Glutamatergic neuron (in vitro differentiated cells): ENCODE measurements at regions not wholly inside any gene's neighbourhood (a gene's known extent, or its start where the extent isn't known, plus 50 kb on each side); places are given as distances from the start of the nearest gene placed in this dataset.

Source experiments
- DNase-seq: peaks from one replicate; pipeline ENCODE4 v3.0.0; 2022
- H3K27ac Mint-ChIP-seq: one replicate; pipeline ENCODE4 v1.8.0; 2020; ENCODE audit warnings: mild to moderate bottlenecking, mixed read lengths, inconsistent platforms; ENCODE audit not compliant: unreplicated experiment
- H3K27me3 Mint-ChIP-seq: one replicate; pipeline ENCODE4 v1.8.0; 2020; ENCODE audit warnings: mild to moderate bottlenecking, moderate library complexity, mixed read lengths, inconsistent platforms; ENCODE audit not compliant: unreplicated experiment
- H3K36me3 Mint-ChIP-seq: one replicate; pipeline ENCODE4 v1.8.0; 2020; ENCODE audit warnings: mild to moderate bottlenecking, mixed read lengths, inconsistent platforms; ENCODE audit not compliant: unreplicated experiment
- H3K4me1 Mint-ChIP-seq: one replicate; pipeline ENCODE4 v1.8.0; 2020; ENCODE audit warnings: mild to moderate bottlenecking, low read depth, mixed read lengths, inconsistent platforms; ENCODE audit not compliant: unreplicated experiment
- H3K4me3 Mint-ChIP-seq: one replicate; pipeline ENCODE4 v1.8.0; 2020; ENCODE audit warnings: mild to moderate bottlenecking, mixed read lengths, inconsistent platforms; ENCODE audit not compliant: unreplicated experiment
- H3K9me3 Mint-ChIP-seq: one replicate; pipeline ENCODE4 v1.8.0; 2020; ENCODE audit warnings: mild to moderate bottlenecking, moderate library complexity, mixed read lengths, inconsistent platforms; ENCODE audit not compliant: unreplicated experiment
- CTCF ChIP-seq: fragments of 200-600 bp; sonication (generic); IDR thresholded peaks from one replicate; pipeline ENCODE4 v1.5.0; 2021; ENCODE audit not compliant: partially characterized antibody, unreplicated experiment

- DNase-seq, result no peak
- H3K9me3 Mint-ChIP-seq, result no peaks in the 10 kb centered on the region
- no peaks in the 10 kb centered on the region for H3K36me3 Mint-ChIP-seq
- no peaks in the 10 kb centered on the region for H3K4me1 Mint-ChIP-seq
- no peak overlapping the region for H3K4me3 Mint-ChIP-seq
- TF ChIP-seq CTCF, result no peak
- H3K27me3 Mint-ChIP-seq, result no peaks in the 10 kb centered on the region
- H3K27ac Mint-ChIP-seq, result no peak overlapping the region
Observed at GRCh38 chr7:89958525-89959068, 195.7 kb upstream of the STEAP1 start.

GRCh38 chr7:89966067-89966664 is 188.1 kb upstream of the STEAP1 start:
- no peaks in the 10 kb centered on the region for H3K27me3 Mint-ChIP-seq
- H3K36me3 Mint-ChIP-seq, result no peaks in the 10 kb centered on the region
- DNase-seq, result no peak
- H3K9me3 Mint-ChIP-seq, result no peaks in the 10 kb centered on the region
- no peak overlapping the region for H3K27ac Mint-ChIP-seq
- no peaks in the 10 kb centered on the region for H3K4me1 Mint-ChIP-seq
- H3K4me3 Mint-ChIP-seq, result no peak overlapping the region
- no peak for TF ChIP-seq CTCF

- H3K4me3 Mint-ChIP-seq, result no peak overlapping the region
- no peak overlapping the region for H3K27ac Mint-ChIP-seq
- peaks cover 2% of the 10 kb centered on the region for H3K4me1 Mint-ChIP-seq
- DNase-seq, result no peak
- no peaks in the 10 kb centered on the region for H3K9me3 Mint-ChIP-seq
- TF ChIP-seq CTCF, result no peak
- H3K27me3 Mint-ChIP-seq, result no peaks in the 10 kb centered on the region
- no peaks in the 10 kb centered on the region for H3K36me3 Mint-ChIP-seq
Observed at GRCh38 chr7:89975577-89975976, 178.7 kb upstream of the STEAP1 start.

- no peaks in the 10 kb centered on the region for H3K9me3 Mint-ChIP-seq
- H3K4me3 Mint-ChIP-seq, result no peak overlapping the region
- DNase-seq, result no peak
- H3K27ac Mint-ChIP-seq, result no peak overlapping the region
- no peaks in the 10 kb centered on the region for H3K4me1 Mint-ChIP-seq
- no peaks in the 10 kb centered on the region for H3K27me3 Mint-ChIP-seq
- TF ChIP-seq CTCF, result no peak
- H3K36me3 Mint-ChIP-seq, result no peaks in the 10 kb centered on the region
Observed at GRCh38 chr7:89987665-89988064, 166.6 kb upstream of the STEAP1 start.

- H3K4me1 Mint-ChIP-seq, result no peaks in the 10 kb centered on the region
- no peaks in the 10 kb centered on the region for H3K9me3 Mint-ChIP-seq
- DNase-seq, result no peak
- TF ChIP-seq CTCF, result no peak
- no peaks in the 10 kb centered on the region for H3K27me3 Mint-ChIP-seq
- no peaks in the 10 kb centered on the region for H3K36me3 Mint-ChIP-seq
- H3K4me3 Mint-ChIP-seq, result no peak overlapping the region
- H3K27ac Mint-ChIP-seq, result no peak overlapping the region
Observed at GRCh38 chr7:89988074-89988473, 166.2 kb upstream of the STEAP1 start.
